DMS 273 (cell line): ENCODE measurements at regions not wholly inside any gene's neighbourhood (a gene's known extent, or its start where the extent isn't known, plus 50 kb on each side); places are given as distances from the start of the nearest gene placed in this dataset.
"Not testable (repeated sequence)": the region's sequence is repeated elsewhere in the genome, so short reads cannot be mapped to it uniquely, and the experiment has no call there.

Experiments
- DNase-seq: peaks from one replicate; lab custom pipeline; 2025; ENCODE audit not compliant: unreplicated experiment; lab: John Stamatoyannopoulos, UW

- DNase-seq = no peak
These were observed 123.5 kb downstream of the MAP3K7 start for GRCh38 chr6:90463359-90463758.

DNA sequence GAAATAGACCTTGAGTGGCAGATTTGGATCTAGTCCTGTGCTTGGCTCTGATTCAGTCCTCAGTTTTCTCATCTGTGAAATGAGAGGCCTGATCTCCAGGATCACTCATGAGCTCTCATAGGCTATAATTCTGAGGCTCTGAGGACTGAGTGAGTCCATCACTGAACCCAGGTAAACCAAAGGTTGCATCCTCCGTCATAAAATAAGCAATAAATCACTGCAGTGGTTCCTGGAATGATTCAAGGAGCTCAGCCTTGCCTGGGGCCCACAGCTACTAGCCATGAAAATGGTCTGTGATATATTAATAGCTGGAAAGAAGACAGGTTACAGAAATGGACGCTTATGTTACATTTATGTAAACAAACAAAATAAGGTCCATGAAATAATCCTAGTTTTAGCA, 124.8 kb downstream of the MAP3K7 start:
- no peak for DNase-seq

DNA sequence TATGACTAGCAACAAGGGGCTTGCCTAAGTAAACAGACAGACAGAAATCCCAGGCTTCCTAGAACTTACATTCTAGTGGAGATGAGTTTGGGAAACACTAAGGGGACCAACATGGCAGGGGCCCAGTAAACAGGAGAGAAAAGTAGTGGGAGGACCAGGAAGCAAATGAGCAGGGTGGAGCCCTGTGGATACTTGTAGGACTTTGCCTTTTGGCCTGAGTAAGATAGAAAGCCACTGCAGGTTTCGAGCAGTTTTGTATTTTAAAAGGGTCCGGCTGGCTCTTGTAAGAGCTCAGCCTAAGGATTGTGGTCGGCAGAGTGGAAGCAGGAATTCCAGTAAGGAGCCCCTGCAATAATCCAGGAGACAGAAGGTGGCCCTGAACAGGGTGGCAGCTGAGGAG, 125.5 kb downstream of the MAP3K7 start:
- DNase-seq = no peak

DNA sequence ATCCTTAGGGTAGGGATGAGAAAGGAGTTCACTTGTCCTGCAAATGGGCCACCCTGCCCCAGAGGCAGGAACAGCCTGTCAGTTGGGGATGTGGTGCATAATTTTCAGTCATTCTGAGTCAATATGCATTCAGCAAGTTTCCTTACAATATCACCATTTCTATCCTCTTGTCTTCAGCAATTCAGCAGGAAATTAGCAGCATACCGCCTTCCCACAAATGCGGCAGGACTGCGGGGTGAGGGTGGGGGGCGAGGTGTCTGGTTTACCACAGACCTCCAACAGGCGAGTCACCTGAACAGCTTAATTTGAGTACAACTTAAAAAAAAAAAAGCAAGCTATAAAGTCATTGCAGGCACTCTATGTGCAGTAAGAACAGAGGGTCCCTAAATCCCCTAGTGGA, 126.8 kb downstream of the MAP3K7 start:
- DNase-seq = no peak

GRCh38 chr6:90459225-90459758, 127.6 kb downstream of the MAP3K7 start:
- no peak for DNase-seq

GRCh38 chr6:90458353-90459224, 128.3 kb downstream of the MAP3K7 start:
- peak; percentile 54 for DNase-seq

DNA sequence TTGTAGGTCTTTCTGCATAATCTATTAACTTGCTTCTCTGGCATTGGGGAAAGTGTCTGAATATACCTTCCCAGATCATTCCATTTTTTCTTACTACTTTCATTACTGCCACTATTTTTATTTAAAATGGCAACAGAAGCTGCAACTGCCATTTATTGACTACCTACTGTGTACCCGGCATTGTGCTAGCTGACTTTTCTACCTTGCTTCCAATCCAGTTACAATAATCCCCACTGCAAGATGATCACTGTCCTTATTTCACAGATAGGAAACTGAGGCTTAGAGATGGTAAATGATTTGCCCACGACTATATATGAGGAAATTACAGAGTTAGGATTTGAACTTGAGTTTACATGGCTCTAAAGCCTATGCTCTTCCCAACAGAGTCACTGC, 129.0 kb downstream of the MAP3K7 start:
- no peak for DNase-seq

DNA sequence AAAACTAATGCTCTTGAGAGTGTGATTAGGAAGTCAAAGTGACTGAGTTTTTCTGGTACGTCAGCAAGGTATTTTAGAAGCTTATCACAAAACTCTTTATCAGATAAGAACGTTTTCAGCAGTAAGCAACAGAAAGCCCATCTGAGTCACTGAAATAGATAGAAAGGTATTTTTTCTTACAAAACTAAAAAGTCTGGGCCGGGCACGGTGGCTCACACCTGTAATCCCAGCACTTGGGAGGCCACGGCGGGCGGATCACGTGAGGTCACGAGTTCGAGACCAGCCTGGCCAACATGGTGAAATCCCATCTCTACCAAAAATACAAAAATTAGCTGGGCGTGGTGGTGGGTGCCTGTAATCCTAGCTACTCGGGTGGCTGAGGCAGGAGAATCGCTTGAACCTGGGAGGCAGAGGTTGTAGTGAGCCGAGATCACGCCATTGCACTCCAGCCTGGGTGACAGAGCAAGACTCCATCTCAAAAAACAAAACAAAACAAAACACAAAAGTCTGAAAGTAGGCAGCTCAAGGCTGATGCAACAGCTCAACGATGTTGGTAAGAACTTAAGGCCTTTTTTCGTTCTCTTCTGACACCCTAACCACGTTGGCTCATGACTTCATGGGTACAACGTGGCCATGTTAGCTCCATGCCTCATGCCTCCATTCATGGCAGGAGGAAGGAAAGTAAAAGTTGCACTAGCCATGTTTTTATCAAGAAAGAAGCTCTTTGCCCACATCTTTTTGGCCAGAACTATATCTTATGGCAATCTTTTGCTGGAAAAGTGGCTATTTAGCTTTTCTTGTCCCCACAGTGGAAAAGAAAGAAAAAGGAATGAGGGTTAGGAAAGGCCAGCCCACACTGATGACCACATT, 129.6 kb downstream of the MAP3K7 start:
- DNase-seq = not testable (repeated sequence)

DNA sequence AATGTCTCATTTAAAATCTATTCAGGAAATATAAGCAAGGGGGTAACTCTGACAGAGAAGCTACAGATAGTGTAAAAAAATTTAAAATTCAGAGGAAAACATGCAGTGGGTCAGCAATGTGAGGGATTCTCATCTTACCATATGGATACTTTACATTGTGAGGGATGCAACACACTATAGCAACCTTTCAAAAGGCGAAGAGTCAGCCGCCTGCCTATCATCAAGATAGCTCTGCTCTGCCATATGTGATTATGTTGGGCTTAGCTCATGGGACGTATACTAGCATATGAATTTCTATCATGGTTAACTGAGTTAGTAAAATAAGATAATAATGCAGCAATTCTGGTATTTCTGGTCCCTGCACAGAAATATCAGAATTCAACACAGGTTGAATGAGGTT, 130.9 kb downstream of the MAP3K7 start:
- DNase-seq = no peak

GRCh38 chr6:90454836-90455427, 131.9 kb downstream of the MAP3K7 start:
- DNase-seq = no peak

DNA sequence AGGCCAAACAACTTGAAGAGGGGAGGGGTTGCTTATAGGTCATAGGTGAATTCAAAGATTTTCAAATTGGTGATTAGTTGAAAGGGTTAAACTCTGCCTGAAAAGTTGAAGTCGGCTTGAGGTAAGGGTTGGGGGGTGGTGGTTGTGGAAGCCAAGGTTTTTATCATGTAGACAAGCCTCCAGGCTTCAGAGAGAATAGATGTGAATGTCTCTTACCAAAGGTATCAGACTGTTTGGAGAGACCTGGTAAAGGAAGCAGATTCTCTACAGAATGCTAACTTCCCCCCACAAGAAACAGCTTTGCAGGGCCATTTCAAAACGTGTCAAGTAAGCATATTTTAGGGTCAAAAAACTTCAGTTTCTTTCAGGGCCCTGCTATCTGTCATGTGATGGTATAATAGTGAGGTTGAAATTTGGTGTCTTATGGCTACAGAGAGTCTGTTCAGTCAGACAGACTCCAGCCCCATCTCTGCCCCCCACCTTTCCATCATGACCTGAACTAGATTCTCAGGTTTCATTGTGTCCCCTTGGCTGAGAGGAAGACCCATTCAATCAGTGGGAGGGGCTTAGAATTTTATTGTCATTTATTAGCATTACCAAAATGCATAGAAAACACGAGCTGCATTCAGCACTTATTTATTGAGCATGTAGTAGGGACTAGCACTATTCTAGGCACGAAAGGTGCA, 136.5 kb downstream of the MAP3K7 start:
- DNase-seq = no peak

GRCh38 chr6:90449311-90449710, 137.6 kb downstream of the MAP3K7 start:
- DNase-seq = peak; percentile 32

DNA sequence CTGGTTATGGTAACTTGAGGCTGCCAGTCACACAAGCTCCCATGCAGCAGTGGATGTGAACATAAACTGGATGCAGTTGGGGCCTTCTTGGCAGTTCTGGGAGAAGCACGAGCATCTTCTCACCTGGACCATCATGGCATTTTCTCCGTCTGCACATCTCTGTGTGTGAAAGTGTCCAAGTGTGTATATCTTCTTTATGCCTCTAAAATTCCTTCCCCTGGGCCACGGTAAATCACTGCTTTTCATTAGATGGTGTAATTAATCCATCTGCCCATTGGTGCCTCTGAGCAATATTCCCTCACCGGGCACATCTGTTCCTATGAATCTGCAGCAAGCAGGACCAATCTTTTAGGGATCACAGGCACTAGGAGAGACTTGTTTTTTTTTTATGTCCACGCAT, 138.0 kb downstream of the MAP3K7 start:
- peak; percentile 71 for DNase-seq

DNA sequence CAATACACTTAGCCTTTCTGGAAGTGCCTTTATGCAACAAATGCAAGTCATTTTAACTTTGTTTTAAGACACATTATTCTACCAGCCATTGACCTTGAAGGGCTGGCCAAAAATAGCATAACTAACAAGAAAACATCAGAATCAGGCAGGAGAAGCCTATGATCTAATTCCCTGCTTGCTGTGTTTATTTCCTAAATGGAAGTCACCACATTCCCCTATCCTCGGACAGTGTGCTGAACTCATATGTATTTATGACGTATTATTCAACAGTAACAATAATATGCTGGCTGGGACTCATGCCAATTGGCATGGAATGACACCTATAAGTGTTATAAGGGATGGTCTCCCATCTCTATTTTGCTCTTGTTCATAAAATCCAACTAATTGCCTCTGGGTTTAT, 140.7 kb downstream of the MAP3K7 start:
- peak; percentile 25 for DNase-seq

GRCh38 chr6:90445533-90446108, 141.3 kb downstream of the MAP3K7 start:
- no peak for DNase-seq

- no peak for DNase-seq
These were observed 142.6 kb downstream of the MAP3K7 start for GRCh38 chr6:90444160-90444714.

DNA sequence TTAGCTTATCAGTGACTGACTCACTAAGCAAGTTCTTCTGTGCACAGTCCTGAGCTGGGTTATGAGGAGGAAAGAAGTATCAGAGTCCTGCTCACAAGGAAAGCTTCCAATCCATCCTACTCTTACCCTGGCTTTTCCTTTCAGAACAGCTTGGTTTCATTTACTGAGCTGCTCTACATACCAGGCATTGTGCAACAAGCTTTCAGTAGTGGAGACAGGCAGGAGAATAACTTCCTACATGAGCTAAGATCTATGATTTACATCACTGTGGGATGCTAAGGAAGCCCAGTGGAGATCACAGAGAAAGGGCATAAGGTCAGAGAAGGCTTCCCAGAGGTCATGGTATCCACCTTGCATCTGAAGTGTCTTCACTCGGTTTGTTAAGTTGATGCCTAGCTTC, 144.5 kb downstream of the MAP3K7 start:
- no peak for DNase-seq

- peak; percentile 91 for DNase-seq
These were observed 144.1 kb upstream of the BACH2 start for GRCh38 chr6:90440586-90441283.

GRCh38 chr6:90439586-90439985, 142.9 kb upstream of the BACH2 start:
- peak; percentile 47 for DNase-seq

DNA sequence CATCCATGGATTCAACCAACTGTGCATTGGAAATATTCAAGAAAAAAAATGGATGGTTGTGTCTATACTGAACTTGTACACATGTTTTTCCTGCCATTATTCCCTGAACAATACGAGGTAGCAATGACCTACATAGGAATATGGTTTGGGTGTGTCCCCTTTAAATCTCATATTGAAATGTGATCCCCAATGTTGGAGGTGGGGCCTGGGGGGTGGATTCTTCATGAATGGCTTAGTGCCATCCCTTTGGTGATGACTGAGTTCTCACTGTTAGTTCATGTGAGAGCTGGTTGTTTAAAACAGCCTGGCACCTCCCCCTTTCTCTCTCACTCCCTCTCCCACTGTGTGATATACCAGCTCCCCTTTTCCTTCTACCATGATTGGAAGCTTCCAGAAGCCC, 139.8 kb upstream of the BACH2 start:
- DNase-seq = peak; percentile 21
